DND-41 (cell line): ENCODE measurements at regions not wholly inside any gene's neighbourhood (a gene's known extent, or its start where the extent isn't known, plus 50 kb on each side); places are given as distances from the start of the nearest gene placed in this dataset.

Experiments
- ATAC-seq: fragments of 200-7000 bp; cut with Tn5 transposase; 3 replicates; pipeline ENCODE4 v1.9.1; 2021; ENCODE audit warnings: low read depth; ENCODE audit not compliant: insufficient read depth
- DNase-seq: peaks from one replicate; pipeline ENCODE4 v3.0.0-alpha.2; 2020
- H2AFZ ChIP-seq: 2 replicates; pipeline ENCODE4 v1.6.0; 2012; ENCODE audit warnings: low read depth, low read length
- H3K27ac ChIP-seq: 2 replicates; pipeline ENCODE4 v1.5.1; 2012; ENCODE audit warnings: low read length, inconsistent platforms
- H3K27me3 ChIP-seq: fragments of 200-600 bp; sonication (generic); 2 replicates; pipeline ENCODE4 v1.6.0; 2012; ENCODE audit warnings: low read length, mild to moderate bottlenecking, inconsistent platforms; ENCODE audit not compliant: insufficient read depth, poor library complexity
- H3K36me3 ChIP-seq: 2 replicates; pipeline ENCODE4 v1.5.1; 2012; ENCODE audit warnings: low read length, inconsistent platforms; ENCODE audit not compliant: insufficient read depth
- H3K4me1 ChIP-seq: 2 replicates; pipeline ENCODE4 v1.5.1; 2012; ENCODE audit warnings: mild to moderate bottlenecking, low read length; ENCODE audit not compliant: insufficient read depth
- H3K4me2 ChIP-seq: 2 replicates; pipeline ENCODE4 v1.6.0; 2012; ENCODE audit warnings: mild to moderate bottlenecking, moderate library complexity, low read length, inconsistent platforms; ENCODE audit not compliant: insufficient read depth
- H3K4me3 ChIP-seq, 2 experiments: fragments of 200-600 bp in 1 of 2; shearing (Covaris generic) in 1 of 2; 2 replicates each; pipeline ENCODE4 v1.5.1; 2012 to 2016; ENCODE audit warnings: inconsistent platforms in 2 of 2, low read length in 2 of 2, mild to moderate bottlenecking in 2 of 2, low read depth in 1 of 2, moderate library complexity in 1 of 2
- H3K79me2 ChIP-seq: 2 replicates; pipeline ENCODE4 v1.6.0; 2012; ENCODE audit warnings: low read length, inconsistent platforms; ENCODE audit not compliant: insufficient read depth
- H3K9ac ChIP-seq: 2 replicates; pipeline ENCODE4 v1.6.0; 2012; ENCODE audit warnings: low read depth, mild to moderate bottlenecking, inconsistent platforms, low read length, moderate library complexity
- H3K9me3 ChIP-seq: 2 replicates; pipeline ENCODE4 v1.5.1; 2012; ENCODE audit warnings: low read length, moderate library complexity, mild to moderate bottlenecking, inconsistent platforms; ENCODE audit not compliant: insufficient read depth, severe bottlenecking
- H4K20me1 ChIP-seq: 2 replicates; pipeline ENCODE4 v1.6.0; 2012; ENCODE audit warnings: low read length; ENCODE audit not compliant: insufficient read depth
- EZH2 ChIP-seq: IDR thresholded peaks from 3 replicates; pipeline ENCODE4 v1.6.1; 2012; ENCODE audit warnings: borderline replicate concordance, low read depth, mild to moderate bottlenecking, moderate library complexity, low read length, inconsistent platforms; ENCODE audit not compliant: severe bottlenecking
- TF ChIP-seq, protein P1 (sequence below): IDR thresholded peaks from 2 replicates; pipeline ENCODE4 v1.5.1; 2012; ENCODE audit warnings: borderline replicate concordance, low read length, moderate library complexity, mild to moderate bottlenecking; ENCODE audit not compliant: poor library complexity, severe bottlenecking; ENCODE audit errors: extremely low read depth

DNA sequence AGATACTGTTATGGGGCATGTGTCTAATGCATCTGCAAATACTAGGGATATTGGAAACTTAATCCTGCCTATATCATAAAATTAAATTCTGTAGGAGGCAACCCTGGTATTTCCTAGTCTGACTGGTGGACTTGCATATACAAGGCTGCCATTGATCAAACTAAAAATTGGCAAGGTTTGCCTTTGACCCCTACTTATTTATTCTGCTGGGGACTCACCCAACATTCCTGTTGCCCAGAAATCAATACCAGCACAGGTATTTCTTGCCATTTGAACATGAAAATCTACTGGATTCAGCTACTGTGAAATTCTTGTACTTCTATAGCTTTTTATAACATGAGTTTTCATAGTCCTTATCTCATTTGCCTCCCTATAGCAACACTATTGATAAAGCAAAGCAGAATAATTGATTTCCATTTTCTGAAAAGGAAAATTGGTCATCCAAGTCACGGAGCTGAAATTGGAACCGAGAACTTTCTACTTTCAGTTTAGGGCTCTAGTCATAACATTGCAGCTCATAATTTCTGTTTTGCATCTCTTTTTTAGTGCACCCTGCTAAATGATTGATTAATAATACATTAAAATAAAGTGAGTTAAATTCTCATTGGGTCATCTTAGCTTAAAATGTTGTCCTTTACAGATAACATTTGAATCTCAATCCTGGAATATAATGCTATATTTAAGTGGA lies 365.2 kb downstream of the MFSD1 start:
- Histone ChIP-seq H3K27ac (no peak overlapping the region), H3K9ac (no peak overlapping the region), H3K36me3 (no peaks in the 10 kb centered on the region), H3K27me3 (no peaks in the 10 kb centered on the region), H4K20me1 (no peaks in the 10 kb centered on the region), H3K4me3 (no peak overlapping the region), H2AFZ (no peak overlapping the region), H3K4me2 (no peak overlapping the region), H3K9me3 (no peaks in the 10 kb centered on the region), H3K79me2 (no peaks in the 10 kb centered on the region), H3K4me1 (peaks cover 13% of the 10 kb centered on the region)
- no peak for TF ChIP-seq EZH2
- TF ChIP-seq, protein P1, sequence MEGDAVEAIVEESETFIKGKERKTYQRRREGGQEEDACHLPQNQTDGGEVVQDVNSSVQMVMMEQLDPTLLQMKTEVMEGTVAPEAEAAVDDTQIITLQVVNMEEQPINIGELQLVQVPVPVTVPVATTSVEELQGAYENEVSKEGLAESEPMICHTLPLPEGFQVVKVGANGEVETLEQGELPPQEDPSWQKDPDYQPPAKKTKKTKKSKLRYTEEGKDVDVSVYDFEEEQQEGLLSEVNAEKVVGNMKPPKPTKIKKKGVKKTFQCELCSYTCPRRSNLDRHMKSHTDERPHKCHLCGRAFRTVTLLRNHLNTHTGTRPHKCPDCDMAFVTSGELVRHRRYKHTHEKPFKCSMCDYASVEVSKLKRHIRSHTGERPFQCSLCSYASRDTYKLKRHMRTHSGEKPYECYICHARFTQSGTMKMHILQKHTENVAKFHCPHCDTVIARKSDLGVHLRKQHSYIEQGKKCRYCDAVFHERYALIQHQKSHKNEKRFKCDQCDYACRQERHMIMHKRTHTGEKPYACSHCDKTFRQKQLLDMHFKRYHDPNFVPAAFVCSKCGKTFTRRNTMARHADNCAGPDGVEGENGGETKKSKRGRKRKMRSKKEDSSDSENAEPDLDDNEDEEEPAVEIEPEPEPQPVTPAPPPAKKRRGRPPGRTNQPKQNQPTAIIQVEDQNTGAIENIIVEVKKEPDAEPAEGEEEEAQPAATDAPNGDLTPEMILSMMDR = no peak
- ATAC-seq (no peak), DNase-seq (no peak)

DNA sequence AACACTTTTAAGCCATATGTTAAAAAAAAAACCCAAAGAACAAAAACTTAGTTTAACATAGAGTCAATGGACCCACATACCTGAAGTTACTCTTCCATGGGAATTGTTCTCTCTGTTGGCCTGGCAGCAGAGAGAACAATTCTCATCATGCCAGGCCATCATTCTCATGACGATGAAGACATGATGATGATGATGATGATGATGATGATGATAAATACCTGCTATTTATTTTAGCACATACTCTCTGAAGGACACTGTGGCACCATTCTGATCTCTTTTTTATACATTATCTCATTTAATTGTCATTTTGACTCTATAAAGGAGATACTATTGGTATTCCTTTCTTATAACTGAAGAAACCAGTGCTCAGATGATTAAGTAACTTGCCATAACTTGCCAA lies 366.9 kb downstream of the MFSD1 start:
- H3K4me2 ChIP-seq = no peak overlapping the region
- H3K4me3 ChIP-seq = no peak overlapping the region
- H3K9ac ChIP-seq = no peak overlapping the region
- DNase-seq (no peak), ATAC-seq (no peak)
- H3K36me3 ChIP-seq = no peaks in the 10 kb centered on the region
- H4K20me1 ChIP-seq = no peaks in the 10 kb centered on the region
- no peaks in the 10 kb centered on the region for H3K79me2 ChIP-seq
- H3K27me3 ChIP-seq = no peaks in the 10 kb centered on the region
- no peak overlapping the region for H3K27ac ChIP-seq
- H3K4me1 ChIP-seq = peaks cover 13% of the 10 kb centered on the region
- H2AFZ ChIP-seq = no peak overlapping the region
- TF ChIP-seq EZH2 = no peak
- TF ChIP-seq, protein P1 = no peak
- H3K9me3 ChIP-seq = no peaks in the 10 kb centered on the region

DNA sequence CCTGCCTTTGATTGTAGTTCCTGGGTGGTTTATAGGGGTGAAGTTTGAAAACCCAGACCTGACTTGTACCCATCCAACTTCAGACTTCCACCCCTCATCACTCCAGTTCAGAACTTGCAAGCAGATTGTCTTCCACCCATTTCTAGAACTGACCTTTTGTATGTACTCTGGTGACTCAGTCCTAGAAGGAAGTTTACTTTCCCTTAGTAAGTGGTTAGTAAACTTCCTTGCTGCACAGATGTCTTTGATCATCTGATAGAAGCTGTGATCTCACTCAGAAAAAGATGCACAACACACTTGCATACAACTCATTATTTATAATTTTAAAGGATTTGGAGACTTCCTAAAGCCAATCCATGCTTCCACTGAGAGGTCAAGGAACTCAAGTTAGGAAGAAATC lies 368.0 kb downstream of the MFSD1 start:
- no peak overlapping the region for H3K4me2 ChIP-seq
- H4K20me1 ChIP-seq = no peaks in the 10 kb centered on the region
- H3K4me3 ChIP-seq = no peak overlapping the region
- no peak for TF ChIP-seq EZH2
- TF ChIP-seq, protein P1 = no peak
- H3K36me3 ChIP-seq = no peaks in the 10 kb centered on the region
- peak overlapping the region; percentile 58; the same call in 1 of the 2 replicates for H2AFZ ChIP-seq
- H3K79me2 ChIP-seq = no peaks in the 10 kb centered on the region
- no peaks in the 10 kb centered on the region for H3K9me3 ChIP-seq
- no peaks in the 10 kb centered on the region for H3K27me3 ChIP-seq
- H3K27ac ChIP-seq = peak overlapping the region; percentile 52
- no peak for DNase-seq
- peak; percentile 79 for ATAC-seq
- H3K9ac ChIP-seq = no peak overlapping the region
- peaks cover 13% of the 10 kb centered on the region for H3K4me1 ChIP-seq
